HEK293 (cell line): ENCODE measurements at regions not wholly inside any gene's neighbourhood (a gene's known extent, or its start where the extent isn't known, plus 50 kb on each side); places are given as distances from the start of the nearest gene placed in this dataset.

ENCODE experiments used
- CTCF ChIA-PET: fragments of 350-600 bp; formaldehyde crosslinking; extraction: SDS; loops from one replicate; lab custom pipeline; 2021; ENCODE audit warnings: antibody characterized with exemption; lab: Yijun Ruan, JAX
- POLR2A ChIA-PET: fragments of 300-600 bp; formaldehyde crosslinking; extraction: SDS; loops from one replicate; lab custom pipeline; 2020; ENCODE audit warnings: antibody characterized with exemption, inconsistent platforms; lab: Yijun Ruan, JAX
- H3K27ac ChIP-seq: fragments of 200-500 bp; sonication (Bioruptor generic); 2 replicates; pipeline ENCODE4 v1.5.1; 2014; ENCODE audit warnings: low read depth, low read length, control low read depth, inconsistent platforms; ENCODE audit errors: extremely low read depth
- H3K36me3 ChIP-seq, 2 experiments: fragments of 200-500 bp in 1 of 2; sonication (Bioruptor generic) in 1 of 2; 1 replicate in 1 of 2; 2 replicates in 1 of 2; pipeline ENCODE4 v1.5.1; 2014 to 2017; ENCODE audit warnings: inconsistent platforms in 2 of 2, low read length in 2 of 2; ENCODE audit not compliant: control insufficient read depth in 2 of 2, insufficient read depth in 1 of 2
- H3K4me1 ChIP-seq: fragments of 200-500 bp; sonication (Bioruptor generic); 2 replicates; pipeline ENCODE4 v1.5.1; 2014; ENCODE audit warnings: mild to moderate bottlenecking, low read length, inconsistent platforms; ENCODE audit not compliant: control insufficient read depth, insufficient read depth
- H3K4me3 ChIP-seq: 2 replicates; pipeline ENCODE4 v1.5.1; 2011; ENCODE audit warnings: low read depth, mild to moderate bottlenecking, control low read depth, low read length, moderate library complexity
- H3K9me3 ChIP-seq: fragments of 200-500 bp; sonication (Bioruptor generic); 2 replicates; pipeline ENCODE4 v1.5.1; 2014; ENCODE audit warnings: low read depth, low read length, inconsistent platforms; ENCODE audit not compliant: control insufficient read depth, insufficient read depth
- HOXC10 ChIP-seq: sonication (generic); formaldehyde crosslinking; IDR thresholded peaks from 2 replicates; pipeline ENCODE4 v1.8.1; 2023; ENCODE audit warnings: mild to moderate bottlenecking, missing genetic modification reagents
- OVOL3 ChIP-seq: fragments of 450-650 bp; formaldehyde crosslinking; IDR thresholded peaks from 2 replicates; pipeline ENCODE4 v1.5.1; 2016; ENCODE audit warnings: missing biosample characterization, missing genetic modification characterization
- PBX3 ChIP-seq: sonication (generic); formaldehyde crosslinking; IDR thresholded peaks from 2 replicates; pipeline ENCODE4 v1.8.1; 2022; ENCODE audit warnings: mild to moderate bottlenecking, moderate library complexity, missing genetic modification reagents
- SP2 ChIP-seq: fragments of 450-650 bp; formaldehyde crosslinking; IDR thresholded peaks from 2 replicates; pipeline ENCODE4 v1.5.1; 2016; ENCODE audit warnings: missing biosample characterization, missing genetic modification characterization
- SP3 ChIP-seq: fragments of 450-650 bp; formaldehyde crosslinking; IDR thresholded peaks from 2 replicates; pipeline ENCODE4 v1.5.1; 2016; ENCODE audit warnings: missing biosample characterization, missing genetic modification characterization
- YY2 ChIP-seq: fragments of 450-650 bp; formaldehyde crosslinking; IDR thresholded peaks from 2 replicates; pipeline ENCODE4 v1.5.1; 2016; ENCODE audit warnings: missing biosample characterization, missing genetic modification characterization
- ZBTB21 ChIP-seq: fragments of 450-650 bp; formaldehyde crosslinking; IDR thresholded peaks from 2 replicates; pipeline ENCODE4 v1.5.1; 2017; ENCODE audit warnings: missing biosample characterization, missing genetic modification characterization
- ZNF146 ChIP-seq: fragments of 450-650 bp; formaldehyde crosslinking; IDR thresholded peaks from 2 replicates; pipeline ENCODE4 v1.5.1; 2016; ENCODE audit warnings: missing biosample characterization, missing genetic modification characterization
- ZNF202 ChIP-seq: fragments of 450-650 bp; formaldehyde crosslinking; IDR thresholded peaks from 2 replicates; pipeline ENCODE4 v1.5.1; 2016; ENCODE audit warnings: missing biosample characterization, missing genetic modification characterization, borderline replicate concordance
- ZNF266 ChIP-seq: fragments of 450-650 bp; formaldehyde crosslinking; IDR thresholded peaks from 2 replicates; pipeline ENCODE4 v1.5.1; 2016; ENCODE audit warnings: missing biosample characterization, missing genetic modification characterization, low read depth
- ZNF37A ChIP-seq: fragments of 450-650 bp; IDR thresholded peaks from 2 replicates; pipeline ENCODE4 v1.5.1; 2018; ENCODE audit warnings: missing biosample characterization, missing genetic modification characterization
- ZNF530 ChIP-seq: fragments of 450-650 bp; formaldehyde crosslinking; IDR thresholded peaks from 2 replicates; pipeline ENCODE4 v1.5.1; 2016; ENCODE audit warnings: low read depth, missing biosample characterization, missing genetic modification characterization
- ZNF610 ChIP-seq: fragments of 450-650 bp; formaldehyde crosslinking; IDR thresholded peaks from 2 replicates; pipeline ENCODE4 v1.5.1; 2016; ENCODE audit warnings: missing biosample characterization, missing genetic modification characterization, borderline replicate concordance
- ZNF624 ChIP-seq: fragments of 450-650 bp; formaldehyde crosslinking; IDR thresholded peaks from 2 replicates; pipeline ENCODE4 v1.5.1; 2017; ENCODE audit warnings: missing biosample characterization, missing genetic modification characterization
- ZNF701 ChIP-seq: fragments of 450-650 bp; formaldehyde crosslinking; IDR thresholded peaks from 2 replicates; pipeline ENCODE4 v1.5.1; 2016; ENCODE audit warnings: missing biosample characterization, missing genetic modification characterization
- ZNF768 ChIP-seq: fragments of 450-650 bp; formaldehyde crosslinking; IDR thresholded peaks from 2 replicates; pipeline ENCODE4 v1.5.1; 2018; ENCODE audit warnings: missing biosample characterization, mild to moderate bottlenecking, missing genetic modification characterization
- TF ChIP-seq, protein P1 (sequence below): fragments of 450-650 bp; formaldehyde crosslinking; IDR thresholded peaks from 2 replicates; pipeline ENCODE4 v1.5.1; 2016; ENCODE audit warnings: missing biosample characterization, missing genetic modification characterization, low read depth
- TF ChIP-seq, protein P2 (sequence below): fragments of 450-650 bp; formaldehyde crosslinking; IDR thresholded peaks from 2 replicates; pipeline ENCODE4; 2016; ENCODE audit warnings: missing biosample characterization, missing genetic modification characterization

DNA sequence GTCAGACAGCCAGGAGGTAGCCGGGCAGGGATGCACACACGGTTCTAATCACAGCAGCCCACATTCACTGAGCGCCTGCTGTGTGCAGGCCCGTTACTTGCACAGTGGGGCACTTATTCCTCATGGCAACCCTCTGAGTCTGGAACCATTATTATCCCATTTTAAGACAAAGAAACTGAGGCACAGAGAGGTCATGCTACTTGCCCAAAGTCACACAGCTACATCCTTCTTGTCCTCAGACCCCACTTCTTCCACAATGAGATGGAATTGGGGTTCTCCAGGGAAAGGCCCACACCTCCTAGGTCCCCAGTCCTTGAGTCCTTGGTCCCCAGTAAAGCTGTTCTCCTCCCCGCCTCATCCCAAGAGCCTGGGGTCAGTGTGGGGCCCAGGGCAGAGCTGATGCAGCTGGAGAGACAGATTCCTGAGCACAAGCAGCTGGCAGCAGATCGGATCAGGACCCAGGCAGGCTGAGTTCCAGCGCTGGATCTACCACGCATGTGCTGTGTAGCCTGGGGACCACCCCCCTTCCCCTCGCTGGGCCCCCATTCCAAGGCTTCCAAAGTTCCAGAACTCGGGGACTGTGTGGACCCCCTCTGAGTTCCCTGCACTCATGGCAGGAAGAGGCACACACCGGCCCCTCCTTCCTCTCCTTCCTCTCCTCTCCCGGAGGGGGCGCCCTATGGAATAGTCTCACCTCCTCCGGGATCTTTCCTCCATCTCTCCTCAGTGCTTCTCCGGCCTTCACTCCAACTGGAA lies 393.4 kb downstream of the MATN1 start:
- ChIA-PET CTCF (interaction anchor here (0.5 kb wide), 1 partner anchor 49 kb away, joined by 3 read pairs; no protein-coding TSS in a partner anchor), POLR2A (no interaction called here)
- H3K27ac ChIP-seq = no peak overlapping the region

GRCh38 chr1:30329263-30329753 lies 394.1 kb downstream of the MATN1 start:
- ChIA-PET CTCF (interaction anchor here (0.5 kb wide), 1 partner anchor 50 kb away, joined by 3 read pairs; no protein-coding TSS in a partner anchor), POLR2A (no interaction called here)
- Histone ChIP-seq H3K36me3 (no peaks in the 10 kb centered on the region), H3K4me1 (no peaks in the 10 kb centered on the region), H3K4me3 (no peak overlapping the region), H3K9me3 (no peaks in the 10 kb centered on the region), H3K27ac (no peak overlapping the region)
- TF ChIP-seq ZNF146 (tag by site-specific recombination) (no peak), ZNF701 (tag by site-specific recombination) (no peak), SP3 (tag by site-specific recombination) (no peak), ZNF37A (tag by site-specific recombination) (no peak), OVOL3 (tag by site-specific recombination) (no peak), ZNF266 (tag by site-specific recombination) (no peak), ZNF624 (no peak), ZNF610 (no peak), ZNF530 (tag by site-specific recombination) (no peak), SP2 (tag by site-specific recombination) (no peak), HOXC10 (CRISPR knock-in tag) (no peak), ZNF202 (no peak), ZBTB21 (tag by site-specific recombination) (no peak)
- TF ChIP-seq, protein P1, sequence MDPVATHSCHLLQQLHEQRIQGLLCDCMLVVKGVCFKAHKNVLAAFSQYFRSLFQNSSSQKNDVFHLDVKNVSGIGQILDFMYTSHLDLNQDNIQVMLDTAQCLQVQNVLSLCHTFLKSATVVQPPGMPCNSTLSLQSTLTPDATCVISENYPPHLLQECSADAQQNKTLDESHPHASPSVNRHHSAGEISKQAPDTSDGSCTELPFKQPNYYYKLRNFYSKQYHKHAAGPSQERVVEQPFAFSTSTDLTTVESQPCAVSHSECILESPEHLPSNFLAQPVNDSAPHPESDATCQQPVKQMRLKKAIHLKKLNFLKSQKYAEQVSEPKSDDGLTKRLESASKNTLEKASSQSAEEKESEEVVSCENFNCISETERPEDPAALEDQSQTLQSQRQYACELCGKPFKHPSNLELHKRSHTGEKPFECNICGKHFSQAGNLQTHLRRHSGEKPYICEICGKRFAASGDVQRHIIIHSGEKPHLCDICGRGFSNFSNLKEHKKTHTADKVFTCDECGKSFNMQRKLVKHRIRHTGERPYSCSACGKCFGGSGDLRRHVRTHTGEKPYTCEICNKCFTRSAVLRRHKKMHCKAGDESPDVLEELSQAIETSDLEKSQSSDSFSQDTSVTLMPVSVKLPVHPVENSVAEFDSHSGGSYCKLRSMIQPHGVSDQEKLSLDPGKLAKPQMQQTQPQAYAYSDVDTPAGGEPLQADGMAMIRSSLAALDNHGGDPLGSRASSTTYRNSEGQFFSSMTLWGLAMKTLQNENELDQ (tag by site-specific recombination) = no peak
- TF ChIP-seq, protein P2, sequence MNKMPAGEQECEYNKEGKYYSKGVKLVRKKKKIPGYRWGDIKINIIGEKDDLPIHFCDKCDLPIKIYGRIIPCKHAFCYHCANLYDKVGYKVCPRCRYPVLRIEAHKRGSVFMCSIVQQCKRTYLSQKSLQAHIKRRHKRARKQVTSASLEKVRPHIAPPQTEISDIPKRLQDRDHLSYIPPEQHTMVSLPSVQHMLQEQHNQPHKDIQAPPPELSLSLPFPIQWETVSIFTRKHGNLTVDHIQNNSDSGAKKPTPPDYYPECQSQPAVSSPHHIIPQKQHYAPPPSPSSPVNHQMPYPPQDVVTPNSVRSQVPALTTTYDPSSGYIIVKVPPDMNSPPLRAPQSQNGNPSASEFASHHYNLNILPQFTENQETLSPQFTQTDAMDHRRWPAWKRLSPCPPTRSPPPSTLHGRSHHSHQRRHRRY (tag by site-specific recombination) = no peak

More for the DNA sequence above, 393.4 kb downstream of the MATN1 start:
- no peaks in the 10 kb centered on the region for H3K36me3 ChIP-seq
- no peaks in the 10 kb centered on the region for H3K4me1 ChIP-seq
- TF ChIP-seq PBX3 (CRISPR knock-in tag) = no peak
- no peak for TF ChIP-seq YY2 (tag by site-specific recombination)
- TF ChIP-seq ZNF768 (tag by site-specific recombination) = 0 out of 2 replicates have a peak, but pooled peaks have one; percentile 52
- no peaks in the 10 kb centered on the region for H3K9me3 ChIP-seq
- H3K4me3 ChIP-seq = no peak overlapping the region
